Astrocyte of the spinal cord (primary cell): ENCODE measurements at regions not wholly inside any gene's neighbourhood (a gene's known extent, or its start where the extent isn't known, plus 50 kb on each side); places are given as distances from the start of the nearest gene placed in this dataset.

Source experiments
- DNase-seq: peaks from one replicate; pipeline ENCODE4 v3.0.0; 2011; ENCODE audit warnings: low read depth, low spot score
- H3K4me3 ChIP-seq: 2 replicates; pipeline ENCODE4 v1.5.1; 2011; ENCODE audit warnings: low read depth, mild to moderate bottlenecking, low read length, moderate library complexity
- in situ Hi-C: cut with HindIII; loops from 2 replicates; pipeline ENCODE4 v1.10.0; 2017; ENCODE audit warnings: low sequenced_read_pairs
- TF ChIP-seq, protein P1 (sequence below): IDR thresholded peaks from 2 replicates; pipeline ENCODE4 v1.5.1; 2012; ENCODE audit warnings: low read depth, mild to moderate bottlenecking, low read length, inconsistent platforms

DNA sequence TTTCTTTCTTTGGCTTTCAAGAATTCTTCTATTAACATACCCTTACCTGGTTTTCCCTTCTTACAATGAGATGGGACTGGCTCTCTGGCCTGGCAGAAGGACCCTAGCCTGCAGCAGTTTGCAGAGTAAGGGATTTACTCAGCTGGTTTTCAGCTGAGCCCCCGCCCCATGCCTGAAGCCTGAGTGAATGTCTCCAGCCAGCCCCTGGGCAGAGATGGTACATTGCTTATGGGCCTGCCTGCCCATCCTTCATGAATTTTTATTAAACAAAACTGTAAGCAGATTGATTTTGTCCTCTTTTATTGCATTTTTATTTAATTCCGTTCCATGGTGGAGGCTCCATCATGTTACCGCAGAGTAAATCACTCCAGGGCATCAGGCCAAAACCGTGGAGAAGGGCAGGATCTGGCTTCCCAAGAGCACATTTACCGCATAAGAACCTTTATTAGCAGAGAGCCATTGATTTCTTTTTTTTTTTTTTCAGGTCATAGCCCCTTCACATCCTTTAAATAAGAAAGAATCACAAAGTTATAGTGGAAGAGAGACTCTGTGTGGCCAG, 316.2 kb downstream of the DHX35 start:
- no peak for DNase-seq
- in situ Hi-C loops, result no loop called here
- H3K4me3 ChIP-seq, result no peak overlapping the region
- TF ChIP-seq, protein P1, sequence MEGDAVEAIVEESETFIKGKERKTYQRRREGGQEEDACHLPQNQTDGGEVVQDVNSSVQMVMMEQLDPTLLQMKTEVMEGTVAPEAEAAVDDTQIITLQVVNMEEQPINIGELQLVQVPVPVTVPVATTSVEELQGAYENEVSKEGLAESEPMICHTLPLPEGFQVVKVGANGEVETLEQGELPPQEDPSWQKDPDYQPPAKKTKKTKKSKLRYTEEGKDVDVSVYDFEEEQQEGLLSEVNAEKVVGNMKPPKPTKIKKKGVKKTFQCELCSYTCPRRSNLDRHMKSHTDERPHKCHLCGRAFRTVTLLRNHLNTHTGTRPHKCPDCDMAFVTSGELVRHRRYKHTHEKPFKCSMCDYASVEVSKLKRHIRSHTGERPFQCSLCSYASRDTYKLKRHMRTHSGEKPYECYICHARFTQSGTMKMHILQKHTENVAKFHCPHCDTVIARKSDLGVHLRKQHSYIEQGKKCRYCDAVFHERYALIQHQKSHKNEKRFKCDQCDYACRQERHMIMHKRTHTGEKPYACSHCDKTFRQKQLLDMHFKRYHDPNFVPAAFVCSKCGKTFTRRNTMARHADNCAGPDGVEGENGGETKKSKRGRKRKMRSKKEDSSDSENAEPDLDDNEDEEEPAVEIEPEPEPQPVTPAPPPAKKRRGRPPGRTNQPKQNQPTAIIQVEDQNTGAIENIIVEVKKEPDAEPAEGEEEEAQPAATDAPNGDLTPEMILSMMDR, result no peak

DNA sequence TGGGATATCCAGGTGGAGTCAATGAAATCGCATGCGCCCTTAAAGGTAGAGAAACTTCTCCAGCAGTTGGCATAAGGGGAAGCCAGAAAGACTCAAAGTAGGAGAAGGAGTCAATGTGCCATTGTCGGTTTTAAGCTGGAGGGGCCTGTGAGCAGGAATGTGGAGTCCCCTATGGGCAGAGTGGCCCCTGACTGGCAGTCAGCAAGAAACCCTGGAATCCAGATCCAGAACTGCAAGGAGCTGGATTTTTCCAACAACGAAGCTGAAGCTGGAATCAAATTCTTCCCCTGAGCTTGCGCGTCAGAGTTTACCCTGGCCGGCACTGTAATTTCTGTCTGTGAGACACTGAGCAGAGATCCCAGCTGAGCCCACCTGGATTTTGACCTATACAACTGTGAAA, 315.0 kb downstream of the DHX35 start:
- in situ Hi-C loops, result no loop called here
- no peak overlapping the region for H3K4me3 ChIP-seq
- TF ChIP-seq, protein P1, result no peak
- no peak for DNase-seq

DNA sequence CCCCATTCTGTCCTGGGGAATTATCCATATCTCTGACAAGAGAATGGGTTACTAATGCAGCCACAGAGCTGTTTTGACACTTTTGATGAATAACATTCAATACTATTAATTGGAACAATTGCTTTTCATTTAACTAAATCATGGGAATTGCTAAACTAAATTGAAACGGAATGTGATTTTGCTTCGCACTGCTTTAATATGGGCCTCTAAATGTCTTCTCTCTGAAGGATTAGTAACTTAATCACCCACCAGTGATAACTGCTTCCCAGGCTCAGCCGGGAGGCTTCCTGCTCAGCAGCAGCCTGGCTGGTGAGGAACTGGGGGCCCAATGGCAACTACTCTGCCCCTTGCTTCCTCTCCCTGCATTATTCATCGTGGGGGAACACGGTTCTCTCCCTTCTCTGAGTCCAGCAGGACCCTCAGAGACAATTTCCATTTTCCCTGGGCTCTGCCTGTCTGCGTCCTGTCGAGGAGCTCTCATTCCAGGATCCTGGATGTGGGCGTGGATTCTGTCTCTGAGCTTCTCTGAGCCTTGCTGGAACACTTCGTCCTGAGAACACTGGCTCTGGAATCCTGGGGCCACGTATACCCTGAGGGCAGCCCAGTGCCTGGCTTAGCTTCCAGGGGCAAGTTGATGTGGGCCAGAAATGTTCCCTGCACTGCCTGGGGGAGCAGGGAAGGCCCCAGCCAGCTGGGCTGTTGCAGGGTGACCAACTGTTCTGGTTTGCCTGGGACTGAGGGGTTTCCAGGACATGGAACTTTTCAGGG, 308.9 kb downstream of the DHX35 start:
- TF ChIP-seq, protein P1, result no peak
- no peak for DNase-seq
- in situ Hi-C loops, result no loop called here
- H3K4me3 ChIP-seq, result no peak overlapping the region

DNA sequence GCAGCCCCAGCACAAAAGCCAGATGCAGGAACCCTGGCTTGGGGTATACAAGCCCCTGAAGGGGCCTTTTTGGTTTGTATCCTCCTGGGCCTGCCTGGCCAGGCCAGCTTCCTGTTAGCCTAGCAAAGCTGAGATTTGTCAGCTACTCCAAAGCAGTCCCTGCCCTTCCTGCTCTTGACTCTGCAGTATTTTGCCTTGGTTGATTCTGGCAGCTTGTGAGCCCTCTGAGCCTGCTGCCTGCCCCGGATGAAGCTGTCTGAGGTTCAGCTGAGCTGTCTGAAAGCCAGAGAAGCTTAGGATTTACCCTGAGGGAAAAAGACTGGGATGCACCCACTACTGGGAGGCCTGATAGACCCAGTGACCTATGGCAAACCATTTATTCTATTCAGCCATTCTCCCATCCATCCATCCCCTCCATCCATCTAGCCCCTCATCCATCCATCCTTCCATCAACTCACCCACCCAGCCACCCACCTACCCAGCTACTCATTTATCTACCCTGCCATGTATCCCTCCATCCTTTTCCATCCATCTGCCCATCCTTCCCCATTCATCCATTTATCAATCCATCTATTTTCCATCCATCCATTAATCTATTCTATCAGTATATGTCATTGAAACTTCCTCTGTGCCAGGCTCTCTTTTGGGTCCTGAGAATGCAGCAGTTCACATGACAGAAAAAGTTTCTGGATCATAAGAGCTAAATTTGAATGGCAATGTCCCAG, 307.5 kb downstream of the DHX35 start:
- no peak for DNase-seq
- in situ Hi-C loops, result no loop called here
- no peak overlapping the region for H3K4me3 ChIP-seq
- TF ChIP-seq, protein P1, result no peak

DNA sequence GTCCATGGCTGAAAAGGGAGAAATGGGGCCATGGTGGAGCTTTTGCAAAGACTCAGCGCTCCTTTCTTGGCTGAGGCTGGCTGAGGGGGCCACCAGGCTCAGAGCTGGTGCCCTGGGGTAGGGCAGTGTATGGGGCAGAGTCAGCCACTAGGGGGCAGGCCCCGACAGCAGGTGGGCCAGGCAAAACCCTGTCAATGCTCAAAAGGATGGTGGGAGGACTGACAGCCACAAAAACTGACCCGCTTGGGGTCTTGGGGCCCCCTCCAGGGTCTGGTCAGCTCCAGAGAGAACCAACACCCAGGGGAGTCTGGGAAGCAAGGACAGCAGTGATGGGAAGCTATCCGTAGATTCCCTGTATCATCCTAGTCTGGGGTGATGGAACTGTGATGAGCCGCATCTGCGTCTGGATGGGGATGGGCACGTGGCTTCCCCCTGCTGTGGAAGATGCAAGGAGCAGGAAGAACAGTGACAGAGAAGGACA, 306.9 kb downstream of the DHX35 start:
- no peak overlapping the region for H3K4me3 ChIP-seq
- in situ Hi-C loops, result no loop called here
- peak; percentile 5 for DNase-seq
- TF ChIP-seq, protein P1, result peak; percentile 90

DNA sequence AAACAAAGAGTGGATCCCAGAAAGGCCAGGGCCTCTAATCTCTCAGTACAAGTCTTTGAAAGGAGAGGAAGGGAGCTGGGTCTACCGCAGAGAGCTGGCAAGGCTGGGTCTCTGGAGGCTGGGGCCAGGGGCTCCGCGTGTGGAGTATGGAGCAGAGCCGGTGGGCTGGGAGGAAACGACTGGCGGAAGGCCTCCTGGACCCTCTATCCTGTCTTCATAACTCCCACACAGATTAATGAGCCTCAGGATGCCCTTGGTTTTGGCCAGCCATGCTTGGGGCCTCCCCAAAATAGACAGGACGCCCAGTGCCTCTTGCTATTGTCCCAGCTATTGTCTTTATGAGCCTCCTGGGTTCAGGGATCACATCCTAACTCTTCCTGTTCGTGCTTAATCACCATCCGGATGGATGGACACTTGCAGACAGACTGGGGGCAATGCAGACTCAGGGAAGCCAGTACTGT, 306.4 kb downstream of the DHX35 start:
- in situ Hi-C loops, result no loop called here
- TF ChIP-seq, protein P1, result no peak

More for the DNA sequence above, 306.4 kb downstream of the DHX35 start:
- DNase-seq, result no peak
- no peak overlapping the region for H3K4me3 ChIP-seq
